H9 (cell line): ENCODE measurements at regions not wholly inside any gene's neighbourhood (a gene's known extent, or its start where the extent isn't known, plus 50 kb on each side); places are given as distances from the start of the nearest gene placed in this dataset.

Experiments used
- DNase-seq: peaks from one replicate; pipeline ENCODE4 v3.0.0-alpha.2; 2017
- H2AFZ ChIP-seq: one replicate; pipeline ENCODE4 v1.6.1; 2013; ENCODE audit warnings: mild to moderate bottlenecking, low read length, control low read depth, moderate library complexity
- H2AK5ac ChIP-seq: 2 replicates; pipeline ENCODE4 v1.6.1; 2013; ENCODE audit warnings: low read length, control low read depth, mixed read lengths; ENCODE audit not compliant: insufficient read length
- H2BK120ac ChIP-seq: one replicate; pipeline ENCODE4 v1.6.1; 2013; ENCODE audit warnings: low read depth, mild to moderate bottlenecking, low read length, control low read depth, inconsistent platforms; ENCODE audit not compliant: poor library complexity, severe bottlenecking
- H2BK12ac ChIP-seq: 2 replicates; pipeline ENCODE4 v1.6.1; 2013; ENCODE audit warnings: low read length, control low read depth, mixed read lengths, low read depth; ENCODE audit not compliant: insufficient read length
- H2BK15ac ChIP-seq: 2 replicates; pipeline ENCODE4 v1.6.1; 2013; ENCODE audit warnings: low read depth, low read length, control low read depth
- H2BK20ac ChIP-seq: one replicate; pipeline ENCODE4 v1.6.1; 2013; ENCODE audit warnings: low read depth, mild to moderate bottlenecking, low read length, control low read depth, inconsistent platforms; ENCODE audit not compliant: poor library complexity, severe bottlenecking
- H2BK5ac ChIP-seq: 2 replicates; pipeline ENCODE4 v1.6.1; 2013; ENCODE audit warnings: low read length, control low read depth, mixed read lengths; ENCODE audit not compliant: insufficient read length
- H3K14ac ChIP-seq: 2 replicates; pipeline ENCODE4 v1.6.1; 2013; ENCODE audit warnings: low read length, control low read depth; ENCODE audit not compliant: insufficient read depth
- H3K18ac ChIP-seq: 2 replicates; pipeline ENCODE4 v1.6.1; 2013; ENCODE audit warnings: low read depth, mild to moderate bottlenecking, mixed read lengths, low read length, control low read depth; ENCODE audit not compliant: insufficient read length
- H3K23ac ChIP-seq: 2 replicates; pipeline ENCODE4 v1.6.1; 2013; ENCODE audit warnings: low read length, control low read depth, mixed read lengths, low read depth; ENCODE audit not compliant: insufficient read length
- H3K23me2 ChIP-seq: 2 replicates; pipeline ENCODE4 v1.6.1; 2013; ENCODE audit warnings: low read depth, mild to moderate bottlenecking, mixed read lengths, low read length, control low read depth; ENCODE audit not compliant: insufficient read length, poor library complexity, severe bottlenecking
- H3K27ac ChIP-seq: 2 replicates; pipeline ENCODE4 v1.5.1; 2013; ENCODE audit warnings: low read length, control low read depth, mixed read lengths, low read depth; ENCODE audit not compliant: insufficient read length
- H3K27me3 ChIP-seq: 2 replicates; pipeline ENCODE4 v1.6.1; 2013; ENCODE audit warnings: low read length, control low read depth, inconsistent platforms; ENCODE audit not compliant: insufficient read depth
- H3K4ac ChIP-seq: 2 replicates; pipeline ENCODE4 v1.6.1; 2013; ENCODE audit warnings: low read depth, mild to moderate bottlenecking, control low read depth, inconsistent platforms, low read length, moderate library complexity
- H3K4me1 ChIP-seq: 2 replicates; pipeline ENCODE4 v1.6.1; 2013; ENCODE audit warnings: low read length, control low read depth, inconsistent platforms; ENCODE audit not compliant: insufficient read depth
- H3K4me2 ChIP-seq: 2 replicates; pipeline ENCODE4 v1.6.1; 2013; ENCODE audit warnings: low read length, control low read depth, mixed read lengths; ENCODE audit not compliant: insufficient read length, insufficient read depth
- H3K56ac ChIP-seq: 2 replicates; pipeline ENCODE4 v1.6.1; 2013; ENCODE audit warnings: low read depth, mild to moderate bottlenecking, mixed read lengths, low read length, control low read depth; ENCODE audit not compliant: insufficient read length
- H3K79me1 ChIP-seq: 2 replicates; pipeline ENCODE4 v1.6.1; 2013; ENCODE audit warnings: low read depth, mild to moderate bottlenecking, moderate library complexity, low read length, control low read depth, inconsistent platforms; ENCODE audit not compliant: insufficient read depth, poor library complexity, severe bottlenecking
- H3K79me2 ChIP-seq: 2 replicates; pipeline ENCODE4 v1.6.1; 2013; ENCODE audit warnings: low read length, control low read depth, inconsistent platforms; ENCODE audit not compliant: insufficient read depth
- H3K9ac ChIP-seq: 2 replicates; pipeline ENCODE4 v1.6.1; 2013; ENCODE audit warnings: low read length, control low read depth, mixed read lengths; ENCODE audit not compliant: insufficient read length; ENCODE audit errors: extremely low read depth
- H3K9me3 ChIP-seq: one replicate; pipeline ENCODE4 v1.6.1; 2013; ENCODE audit warnings: low read depth, low read length, inconsistent platforms; ENCODE audit not compliant: control insufficient read depth
- H3T11ph ChIP-seq: one replicate; pipeline ENCODE4 v1.6.1; 2013; ENCODE audit warnings: mild to moderate bottlenecking, low read length, control low read depth, inconsistent platforms
- H4K20me1 ChIP-seq: one replicate; pipeline ENCODE4 v1.6.1; 2013; ENCODE audit not compliant: control insufficient read depth, insufficient read length, insufficient read depth
- H4K5ac ChIP-seq: 2 replicates; pipeline ENCODE4 v1.6.1; 2013; ENCODE audit warnings: low read depth, mild to moderate bottlenecking, mixed read lengths, low read length, control low read depth; ENCODE audit not compliant: insufficient read length
- H4K8ac ChIP-seq: replicated peaks from 2 replicates; pipeline ENCODE4 v1.6.1; 2013; ENCODE audit warnings: low read length, control low read depth, mixed read lengths, low read depth; ENCODE audit not compliant: insufficient read length
- H4K91ac ChIP-seq: 2 replicates; pipeline ENCODE4 v1.6.1; 2013; ENCODE audit warnings: low read depth, mild to moderate bottlenecking, moderate library complexity, mixed read lengths, low read length, control low read depth; ENCODE audit not compliant: insufficient read length
- H3K27ac Mint-ChIP-seq, 3 experiments: 2 replicates in 2 of 3; 3 replicates in 1 of 3; pipeline ENCODE4 v1.8.0; 2020 to 2021; ENCODE audit warnings: mixed read lengths in 3 of 3, mild to moderate bottlenecking in 1 of 3, moderate library complexity in 1 of 3
- H3K27me3 Mint-ChIP-seq: 2 replicates; pipeline ENCODE4 v1.8.0; 2021; ENCODE audit warnings: low read depth, mild to moderate bottlenecking, moderate library complexity, mixed read lengths
- H3K36me3 Mint-ChIP-seq, 3 experiments: 2 replicates in 2 of 3; 3 replicates in 1 of 3; pipeline ENCODE4 v1.8.0; 2020 to 2021; ENCODE audit warnings: low read depth in 3 of 3, mixed read lengths in 3 of 3; ENCODE audit not compliant: insufficient read depth in 1 of 3
- H3K4me1 Mint-ChIP-seq, 2 experiments: 2 replicates each; pipeline ENCODE4 v1.8.0; 2020; ENCODE audit warnings: mixed read lengths in 2 of 2
- H3K4me3 Mint-ChIP-seq, 2 experiments: 2 replicates in 1 of 2; 3 replicates in 1 of 2; pipeline ENCODE4 v1.8.0; 2020 to 2021; ENCODE audit warnings: mild to moderate bottlenecking in 2 of 2, mixed read lengths in 2 of 2, moderate library complexity in 1 of 2
- H3K9me3 Mint-ChIP-seq, 2 experiments: 2 replicates in 1 of 2; 3 replicates in 1 of 2; pipeline ENCODE4 v1.8.0; 2020; ENCODE audit warnings: mild to moderate bottlenecking in 2 of 2, mixed read lengths in 2 of 2, moderate library complexity in 1 of 2
- CTCF ChIP-seq: fragments of 200-600 bp; sonication (generic); conservative IDR thresholded peaks from 3 replicates; pipeline ENCODE4 v1.8.0; 2021; ENCODE audit warnings: antibody characterized with exemption, mild to moderate bottlenecking
- WGBS: extraction: QIAGEN DNeasy Blood & Tissue Kit; methylation state at CpG from one replicate; pipeline ENCODE4 v1.1.7; 2013; ENCODE audit warnings: missing lambda C conversion rate, low lambda C conversion rate, mixed read lengths; ENCODE audit not compliant: insufficient read length; ENCODE audit errors: extremely low coverage; 5-methylcytosine and 5-hydroxymethylcytosine counted together

GRCh38 chr6:168960551-168961263, 292.9 kb downstream of the THBS2 start:
- H3K4me3 Mint-ChIP-seq: no peak overlapping the region
- no peak overlapping the region for H3T11ph ChIP-seq

More at GRCh38 chr6:168960551-168961263, 292.9 kb downstream of the THBS2 start:
- DNase-seq: no peak
- Histone ChIP-seq H3K4ac (no peak overlapping the region), H2AK5ac (no peak overlapping the region), H3K4me1 (no peaks in the 10 kb centered on the region), H3K18ac (no peak overlapping the region), H3K4me2 (no peak overlapping the region), H4K20me1 (no peaks in the 10 kb centered on the region), H2BK5ac (no peak overlapping the region), H3K79me1 (no peaks in the 10 kb centered on the region), H3K14ac (no peak overlapping the region), H3K9ac (no peak overlapping the region), H2BK120ac (no peak overlapping the region), H4K8ac (no peak overlapping the region), H2BK15ac (no peak overlapping the region), H4K91ac (peak overlapping the region; percentile 66), H3K23ac (no peak overlapping the region), H3K27ac (no peak overlapping the region), H4K5ac (no peak overlapping the region), H2BK12ac (no peak overlapping the region), H2BK20ac (no peak overlapping the region), H3K23me2 (no peaks in the 10 kb centered on the region), H3K56ac (no peak overlapping the region), H3K27me3 (no peaks in the 10 kb centered on the region), H3K9me3 (no peaks in the 10 kb centered on the region), H2AFZ (no peak overlapping the region), H3K79me2 (no peaks in the 10 kb centered on the region)
- Mint-ChIP-seq H3K9me3 (peaks cover 0 to 5% of the 10 kb centered on the region in 2 experiments; a peak in 1 of 5 replicates), H3K4me1 (peaks cover 0 to 4% of the 10 kb centered on the region in 2 experiments; a peak in 2 of 4 replicates), H3K27ac (no peak overlapping the region), H3K27me3 (no peaks in the 10 kb centered on the region), H3K36me3 (no peaks in the 10 kb centered on the region; a peak in 1 of 7 replicates)
- TF ChIP-seq CTCF: no peak
- no CpG with 5 or more reads among the region's 11 CpGs for WGBS
